GM15510 (cell line): ENCODE measurements at regions not wholly inside any gene's neighbourhood (a gene's known extent, or its start where the extent isn't known, plus 50 kb on each side); places are given as distances from the start of the nearest gene placed in this dataset.

ENCODE experiments used
- POLR2A ChIP-seq: IDR thresholded peaks from 3 replicates; pipeline ENCODE4 v1.6.1; 2011; ENCODE audit warnings: borderline replicate concordance; ENCODE audit not compliant: insufficient read length; ENCODE audit errors: extremely low read depth

DNA sequence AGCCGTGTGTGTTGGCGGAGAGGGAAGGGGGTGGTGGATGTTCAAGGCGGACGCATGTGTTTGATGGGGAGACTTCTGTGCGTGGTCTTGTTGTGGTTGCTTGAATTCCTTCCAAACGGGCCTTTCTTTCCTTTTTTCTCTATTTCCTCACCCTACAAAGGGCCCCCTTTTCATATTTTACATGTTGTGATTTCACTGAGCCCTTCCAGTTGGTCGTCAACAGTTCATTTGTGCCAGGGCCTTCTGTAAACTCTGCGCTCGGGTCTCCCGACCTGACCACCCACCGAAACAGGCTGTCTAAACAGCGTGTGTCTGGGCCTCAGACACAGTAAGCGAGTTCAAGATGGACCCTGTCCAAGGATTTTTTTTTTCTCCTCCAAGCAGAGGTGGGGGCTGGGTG, 228.4 kb downstream of the IRF8 start:
- TF ChIP-seq POLR2A = no peak

DNA sequence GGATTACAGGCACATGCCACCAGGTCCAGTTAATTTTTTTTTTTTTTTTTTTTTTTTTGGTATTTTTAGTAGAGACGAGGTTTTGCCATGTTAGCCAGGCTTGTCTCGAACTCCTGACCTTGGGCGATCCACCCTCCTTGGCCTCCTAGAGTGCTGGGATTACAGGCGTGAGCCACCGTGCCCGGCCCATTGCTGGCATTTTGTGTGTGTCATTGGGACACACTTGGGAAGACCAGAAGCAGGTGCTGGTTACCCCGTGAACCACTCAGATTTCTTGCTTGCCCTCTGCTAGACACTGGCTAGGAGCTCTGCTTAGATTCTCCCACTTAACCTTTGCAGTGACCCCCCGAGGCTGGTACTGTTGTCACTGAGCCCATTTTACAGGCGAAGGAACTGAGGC, 229.3 kb downstream of the IRF8 start:
- TF ChIP-seq POLR2A = no peak

DNA sequence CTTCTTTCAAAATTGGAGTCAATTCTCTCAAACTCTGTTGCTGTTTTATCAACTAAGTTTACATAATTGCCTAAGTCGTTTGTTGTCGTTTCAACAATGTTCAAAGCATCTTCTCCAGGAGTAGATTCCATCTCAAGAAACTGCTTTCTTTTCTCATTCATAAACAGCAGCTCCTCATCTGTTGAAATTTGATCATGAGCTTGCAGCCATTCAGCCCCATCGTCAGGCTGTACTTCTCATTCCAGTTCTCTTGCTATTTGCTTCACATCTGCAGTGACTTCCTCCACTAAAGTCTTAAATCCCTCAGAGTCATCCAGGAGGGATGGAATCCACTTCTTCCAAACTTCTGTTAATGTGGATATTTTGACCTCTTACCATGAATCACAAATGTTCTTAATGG, 230.6 kb downstream of the IRF8 start:
- no peak for TF ChIP-seq POLR2A

DNA sequence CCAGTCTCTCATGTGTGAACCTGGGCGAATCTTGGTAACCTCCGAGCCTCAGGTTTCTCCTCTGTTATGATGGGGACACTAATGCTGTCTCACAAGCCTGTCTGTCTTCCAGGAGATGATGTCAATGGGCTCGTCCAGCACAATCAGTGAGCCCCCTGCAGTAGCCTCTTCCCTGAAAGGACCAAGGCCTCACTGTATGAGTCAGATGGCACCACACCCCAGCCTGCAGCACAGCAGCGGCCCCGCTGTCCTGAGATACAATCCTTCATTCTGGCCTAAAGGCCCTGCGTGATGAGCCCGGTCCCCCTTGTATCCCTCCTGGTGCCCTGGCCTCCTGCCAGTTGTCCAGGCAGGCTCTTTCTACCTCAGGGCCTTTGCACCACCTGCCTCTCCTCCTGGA, 234.4 kb downstream of the IRF8 start:
- TF ChIP-seq POLR2A = no peak

DNA sequence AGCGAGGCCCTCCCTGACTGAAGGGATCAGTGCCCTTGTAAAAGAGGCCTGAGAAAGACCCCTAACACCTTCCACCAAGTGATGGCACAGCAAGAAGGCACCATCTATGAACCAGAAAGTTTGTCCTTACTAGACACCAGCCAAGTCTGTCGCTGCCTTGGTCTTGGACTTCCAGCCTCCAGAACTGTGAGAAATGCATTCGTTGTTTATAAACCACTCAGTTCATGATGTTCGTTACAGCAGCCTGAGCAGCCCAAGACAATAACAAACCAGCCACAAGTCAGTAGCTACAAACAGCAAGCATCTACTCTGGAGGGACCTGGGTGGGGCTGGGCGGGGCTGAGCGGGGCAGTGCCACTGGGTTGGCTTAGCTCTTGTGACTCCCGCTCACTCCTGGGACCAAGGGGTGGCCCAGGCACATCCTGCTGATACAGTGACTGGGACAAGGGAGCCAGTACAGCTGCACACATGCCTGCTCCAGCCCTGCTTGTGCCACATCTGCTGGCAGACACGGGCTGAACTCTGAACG, 234.9 kb downstream of the IRF8 start:
- no peak for TF ChIP-seq POLR2A

DNA sequence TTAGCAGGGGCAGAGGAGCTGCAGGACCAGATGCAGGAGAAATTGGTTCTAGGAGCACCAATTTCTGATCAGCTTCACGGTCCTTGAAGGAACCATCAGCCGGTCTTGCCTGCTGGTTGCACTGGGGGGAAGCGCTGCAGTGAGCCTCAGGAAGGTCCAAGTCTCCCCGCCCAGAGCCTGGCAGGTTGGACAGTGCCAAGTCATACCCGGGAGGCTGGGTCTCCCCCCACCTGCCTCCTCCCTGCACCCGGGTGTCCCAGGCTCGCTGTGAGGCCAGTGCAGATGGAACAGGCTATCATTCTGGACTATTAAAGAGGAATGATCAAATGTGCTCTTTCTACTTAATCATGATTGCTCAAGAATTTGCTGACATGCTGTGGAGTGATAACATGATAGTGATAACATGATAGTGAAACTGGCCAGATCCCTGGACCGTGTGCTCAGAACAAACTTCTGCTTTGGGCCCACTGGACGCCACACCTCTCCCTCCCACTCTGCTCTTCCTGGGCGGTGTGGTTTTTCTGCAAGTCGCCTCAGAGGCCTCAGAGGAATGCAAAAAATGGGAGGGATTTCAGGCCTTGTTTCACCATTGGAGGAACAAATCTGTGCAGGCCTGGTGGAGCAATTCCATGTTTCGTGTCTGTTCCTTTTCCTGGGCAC, 236.0 kb downstream of the IRF8 start:
- TF ChIP-seq POLR2A = no peak

DNA sequence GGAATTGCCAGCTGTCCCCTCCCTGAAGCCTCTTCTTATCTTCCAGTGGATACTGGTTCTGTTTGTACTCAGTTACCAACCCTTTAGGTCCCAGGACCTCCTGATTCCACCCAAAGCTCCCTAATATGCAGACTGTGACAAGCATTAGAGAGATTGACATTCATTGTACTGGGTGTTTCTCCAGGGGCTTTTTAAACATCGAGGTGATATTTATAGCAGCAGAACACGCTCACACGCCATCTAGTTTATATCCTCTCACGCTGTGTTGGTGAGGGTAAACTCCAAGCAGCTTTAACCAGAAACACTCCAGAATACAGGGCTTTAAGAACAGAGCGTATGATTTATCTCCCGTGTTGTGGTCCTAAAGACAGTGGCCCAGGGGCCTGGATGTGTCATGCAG, 238.4 kb downstream of the IRF8 start:
- TF ChIP-seq POLR2A = no peak

DNA sequence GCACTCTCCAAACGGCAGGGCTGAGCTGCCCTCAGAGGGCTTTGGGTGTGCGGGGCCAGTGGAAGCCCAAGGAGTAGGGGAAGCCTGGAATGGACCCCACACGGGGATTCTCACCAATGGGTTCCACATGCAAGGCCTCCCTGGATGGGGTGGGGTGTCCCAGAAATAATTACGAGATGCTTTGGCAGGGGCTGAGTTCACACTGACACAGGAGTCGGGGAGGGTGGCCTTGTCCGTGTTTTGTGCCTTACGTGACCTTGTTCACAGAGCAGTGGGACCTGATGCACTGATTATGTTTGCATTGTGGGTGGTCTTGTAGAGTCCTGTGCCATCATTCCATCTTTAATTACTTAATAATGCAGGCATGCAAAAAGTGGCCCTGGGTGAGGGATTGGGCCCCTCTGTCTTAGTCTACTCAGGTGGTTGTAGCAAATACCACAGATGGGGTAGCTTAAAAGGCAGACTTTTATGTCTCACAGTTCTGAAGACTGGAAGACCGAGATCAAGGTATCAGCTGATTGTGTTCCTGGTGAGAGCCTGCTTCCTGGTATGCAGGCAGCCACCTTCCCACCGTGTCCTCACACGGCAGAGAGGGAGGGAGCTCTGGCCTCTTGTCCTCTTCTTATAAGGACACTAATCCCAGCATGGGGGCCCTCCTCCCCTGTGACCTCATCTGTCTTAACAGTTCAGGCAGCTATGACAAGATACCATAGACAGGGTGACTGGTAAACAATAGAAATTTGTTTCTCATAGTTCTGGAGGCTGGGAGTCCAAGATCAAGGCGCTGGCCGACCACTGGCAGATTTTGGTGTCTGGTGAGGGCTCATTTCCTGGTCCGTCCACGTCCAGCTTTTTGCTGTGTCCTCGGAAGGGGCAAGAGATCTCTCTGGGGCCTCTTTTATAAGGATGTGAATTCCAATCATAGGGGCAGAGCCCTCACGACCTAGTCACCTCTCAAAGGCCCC, 239.4 kb downstream of the IRF8 start:
- TF ChIP-seq POLR2A = no peak

DNA sequence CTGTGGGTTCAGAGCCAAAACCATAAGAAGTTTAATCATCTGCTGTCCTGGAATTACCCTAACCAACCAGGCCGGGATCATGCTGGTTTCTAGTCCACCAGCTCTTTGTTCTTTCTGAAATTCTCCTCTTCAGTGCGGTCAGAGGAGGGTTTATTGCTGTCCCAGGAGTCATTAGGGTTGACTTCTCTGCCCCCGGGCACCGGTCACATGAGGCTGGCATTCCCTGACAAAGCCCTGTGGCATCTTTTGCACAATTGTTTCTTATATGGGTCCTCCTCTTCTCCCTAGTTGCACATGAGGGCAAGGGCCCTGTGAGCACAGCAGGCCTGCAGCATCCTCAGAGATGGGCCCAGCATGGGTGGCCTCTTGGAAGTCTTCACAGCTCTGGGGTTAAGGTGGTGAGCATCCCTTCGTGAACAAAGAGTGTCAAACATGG, 243.9 kb downstream of the IRF8 start:
- no peak for TF ChIP-seq POLR2A

DNA sequence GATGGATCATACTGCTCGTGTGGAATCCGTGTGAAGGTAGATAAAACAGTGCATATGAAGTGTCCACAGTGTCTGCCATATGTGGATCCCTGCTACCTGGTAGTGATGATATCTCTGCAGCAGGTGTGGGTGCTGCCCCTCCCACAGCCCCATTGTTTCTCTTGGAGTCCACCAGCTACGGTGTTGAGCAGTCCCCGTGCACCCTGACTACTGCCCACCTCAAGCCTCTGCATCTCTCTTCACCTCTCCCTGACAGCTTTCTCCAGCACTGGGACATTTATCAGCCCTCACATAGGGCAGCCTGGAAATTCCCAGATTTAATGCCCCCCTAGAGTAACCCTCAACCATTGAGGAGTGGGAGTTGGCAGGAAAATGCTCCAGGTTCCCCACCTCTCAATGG, 244.7 kb downstream of the IRF8 start:
- TF ChIP-seq POLR2A = no peak

DNA sequence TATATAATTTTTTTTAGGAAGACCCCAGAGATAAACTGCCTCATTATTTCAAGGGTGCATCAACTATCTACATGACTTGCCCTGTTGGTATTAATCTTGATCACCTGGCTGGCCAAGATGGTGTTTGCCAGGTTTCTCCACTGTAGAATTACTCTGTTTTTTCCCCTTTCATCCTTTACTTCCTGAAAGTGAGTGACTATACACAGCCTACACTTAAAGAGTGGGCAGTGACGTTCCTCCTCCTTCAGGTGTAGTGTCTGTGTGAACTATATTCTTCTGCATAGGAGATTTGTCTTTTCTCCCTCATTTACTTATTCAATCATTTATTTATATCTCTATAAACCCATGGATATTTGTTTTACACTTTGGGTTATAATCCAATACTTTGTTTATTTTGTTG, 246.7 kb downstream of the IRF8 start:
- TF ChIP-seq POLR2A = no peak

DNA sequence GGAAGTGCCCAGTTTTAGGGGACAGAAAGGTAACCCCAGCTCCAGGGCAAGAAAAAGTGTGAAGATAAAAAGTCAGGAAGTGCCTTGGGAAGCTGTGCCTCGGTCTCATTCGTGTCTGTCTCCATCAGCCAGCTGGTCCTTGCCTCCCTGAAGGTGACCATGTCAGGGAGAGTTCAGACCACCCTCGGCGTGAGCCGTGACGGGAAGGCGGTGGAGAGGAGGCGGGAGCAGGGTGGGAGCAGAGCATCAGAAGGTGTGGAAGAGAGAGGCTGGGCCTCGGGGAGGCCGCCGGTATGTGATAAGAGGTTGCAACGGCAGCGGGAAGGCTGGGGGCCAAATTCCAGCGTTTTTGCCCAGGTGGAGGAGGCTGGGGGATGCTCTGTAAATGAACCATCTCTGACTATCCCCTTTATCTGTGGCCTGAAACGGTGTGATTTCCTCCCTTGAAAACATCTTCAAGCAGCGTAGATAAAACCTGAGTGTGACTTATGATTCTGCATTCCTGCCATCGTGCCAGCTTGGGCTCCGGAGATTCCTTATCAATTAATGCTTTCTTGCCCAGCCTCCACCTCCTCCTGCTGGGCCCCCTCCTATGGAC, 251.8 kb downstream of the IRF8 start:
- TF ChIP-seq POLR2A = no peak

DNA sequence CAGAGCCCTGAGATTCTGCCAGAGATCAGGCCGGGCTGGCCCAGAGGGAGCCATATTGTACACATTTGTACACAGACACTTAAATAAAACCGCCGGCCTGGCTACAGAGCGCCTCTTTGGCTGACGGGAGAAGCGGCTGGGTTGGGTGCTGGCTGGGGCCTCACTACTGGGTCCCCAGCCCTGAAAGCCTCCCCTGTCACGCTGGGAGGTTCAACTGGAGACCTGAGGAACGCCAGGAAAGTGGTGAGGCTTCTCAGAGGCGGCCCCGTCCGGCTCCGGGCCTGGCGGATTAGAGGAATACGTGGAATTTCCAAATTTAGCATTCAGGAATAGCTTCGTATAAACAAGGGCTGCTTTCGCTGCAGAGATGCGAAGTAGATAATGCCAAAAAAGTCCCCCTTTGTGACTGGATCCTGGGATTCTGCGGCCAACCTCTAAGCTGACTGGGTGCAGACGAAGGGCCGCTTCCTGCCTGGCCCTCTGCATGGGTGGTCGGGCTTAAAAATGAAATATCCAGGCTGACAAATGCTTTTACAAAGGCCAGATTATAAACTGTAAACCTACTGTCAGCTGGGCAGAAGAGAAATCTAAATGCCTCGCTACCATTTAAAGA, 252.4 kb downstream of the IRF8 start:
- TF ChIP-seq POLR2A = no peak

DNA sequence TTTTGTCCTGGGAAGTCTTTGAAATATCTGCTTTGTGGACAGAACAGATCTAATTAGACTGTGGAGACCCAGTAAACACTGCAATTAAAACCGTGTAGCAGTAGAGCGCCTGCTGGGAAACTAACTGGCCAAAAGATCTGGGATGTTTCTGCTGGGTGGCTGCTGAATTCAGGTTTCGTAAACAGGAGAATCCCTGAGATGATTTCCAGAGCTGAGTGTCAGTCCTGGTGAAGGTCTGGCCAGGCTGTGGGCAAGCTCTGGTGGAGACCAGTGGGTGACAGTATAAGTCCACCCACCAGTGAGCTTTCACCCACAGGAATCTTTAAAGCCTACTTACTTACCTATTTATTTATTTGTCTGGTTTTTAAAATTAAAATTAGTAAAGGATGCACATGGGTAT, 257.2 kb downstream of the IRF8 start:
- TF ChIP-seq POLR2A = no peak

DNA sequence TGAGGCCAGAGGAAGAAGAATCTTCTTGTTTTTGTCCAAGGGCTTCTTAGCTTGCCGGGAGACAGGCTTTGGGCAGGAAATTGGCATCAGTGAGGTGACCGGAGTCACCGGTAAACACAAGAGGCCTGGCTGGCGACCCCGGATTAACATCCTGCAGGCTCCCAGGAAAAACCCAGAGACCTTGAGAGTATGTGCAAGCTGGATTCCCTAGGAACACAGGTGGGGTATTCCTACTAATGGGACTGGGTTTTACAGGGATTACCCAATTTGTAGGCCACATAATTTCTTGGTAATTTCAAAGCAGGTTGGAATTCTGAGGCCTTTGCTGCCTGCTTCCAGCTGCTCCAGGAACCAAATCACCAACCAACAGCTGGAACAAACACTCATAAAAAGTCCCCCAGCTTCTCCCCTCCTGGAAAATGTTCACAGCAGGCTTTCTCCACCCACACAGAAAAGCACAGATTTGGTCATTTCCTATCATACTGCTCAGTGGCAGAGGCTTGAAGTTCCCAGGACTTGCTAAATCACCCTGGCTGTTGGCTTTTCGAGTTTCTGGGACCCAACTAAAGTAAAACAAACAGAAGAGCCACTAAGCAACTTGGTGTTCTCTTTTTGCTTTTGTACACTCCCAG, 258.8 kb downstream of the IRF8 start:
- TF ChIP-seq POLR2A = no peak

DNA sequence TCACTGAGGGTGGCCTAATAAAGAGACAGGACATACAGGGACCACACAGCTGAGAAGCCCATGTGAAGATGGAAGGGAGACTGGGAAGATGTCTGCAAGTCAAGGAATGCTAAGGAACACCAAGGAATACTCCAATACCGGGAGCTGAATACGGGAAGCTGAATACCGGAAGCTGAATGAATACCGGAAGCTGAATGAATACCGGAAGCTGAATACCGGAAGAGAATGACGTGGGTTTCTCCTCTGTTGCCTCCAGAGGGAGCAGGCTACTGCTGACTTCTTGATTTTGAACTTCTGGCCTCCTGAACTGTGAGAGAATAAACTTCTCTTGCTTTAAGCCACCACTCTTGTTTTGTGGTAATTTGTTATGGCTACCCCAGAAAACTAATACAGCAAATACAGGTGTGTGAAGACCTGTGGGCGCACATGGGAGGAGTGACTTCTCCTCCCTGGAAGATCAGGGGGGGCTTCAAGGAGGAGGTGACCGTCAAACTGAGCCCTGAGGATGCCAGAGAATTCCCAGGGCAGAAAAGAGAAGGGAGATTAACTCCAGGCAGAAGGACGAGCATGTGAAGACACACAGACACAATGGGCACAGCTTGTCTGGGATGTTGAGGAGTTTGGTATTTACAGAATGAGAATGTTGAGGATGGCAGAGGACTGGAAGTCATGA, 259.9 kb downstream of the IRF8 start:
- TF ChIP-seq POLR2A = no peak
